Ovary (tissue), 3 donors: ENCODE measurements at regions not wholly inside any gene's neighbourhood (a gene's known extent, or its start where the extent isn't known, plus 50 kb on each side); places are given as distances from the start of the nearest gene placed in this dataset.

Source experiments
- CTCF ChIP-seq, 3 donors: fragments of 450-650 bp in 2 of 3; fragments of 200-600 bp in 1 of 3; IDR thresholded peaks; one replicate each; pipeline versions ENCODE4 v1.5.1 to v1.8.0; 2016 to 2022; ENCODE audit warnings: antibody characterized with exemption in 3 of 3, mild to moderate bottlenecking in 1 of 3
- EP300 ChIP-seq: sonication (generic); formaldehyde crosslinking; IDR thresholded peaks from one replicate; pipeline ENCODE4 v1.6.1; 2017; ENCODE audit warnings: antibody characterized with exemption
- POLR2A ChIP-seq: fragments of 450-650 bp; IDR thresholded peaks from one replicate; pipeline ENCODE4 v1.6.1; 2017; ENCODE audit warnings: antibody characterized with exemption, mild to moderate bottlenecking, moderate library complexity
- donor health status: DM: no; HTN: no; CAD: no.

DNA sequence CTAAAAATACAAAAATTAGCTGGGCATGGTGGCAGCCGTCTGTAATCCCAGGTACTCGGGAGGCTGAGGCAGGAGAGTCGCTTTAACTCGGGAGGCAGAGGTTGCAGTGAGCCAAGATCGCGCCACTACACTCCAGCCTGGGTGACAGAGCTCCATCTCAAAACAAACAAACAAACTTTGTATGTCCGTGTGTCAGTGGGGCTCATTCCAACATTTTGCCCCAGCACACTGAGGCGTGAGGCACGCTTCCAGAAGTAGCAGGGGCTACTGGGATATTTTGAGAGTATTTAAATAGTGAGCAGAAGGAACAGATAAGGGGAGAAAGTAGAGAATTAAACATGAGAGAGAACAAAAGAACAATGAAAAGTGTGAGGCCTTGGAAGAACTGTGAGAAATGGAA lies 83.3 kb upstream of the TANK start:
- TF ChIP-seq POLR2A, result no peak
- no peak for TF ChIP-seq CTCF (IDR thresholded peaks at IDR 0.05)
- TF ChIP-seq EP300, result no peak
